Stimulated activated memory B cell treated with anti-CD40 and anti-IgM and Interleukin-4, amounts not matched to agents 10 μg/mL and 1 μg/mL and 100 μg/mL, for 72 hours (primary cell): ENCODE measurements at regions not wholly inside any gene's neighbourhood (a gene's known extent, or its start where the extent isn't known, plus 50 kb on each side); places are given as distances from the start of the nearest gene placed in this dataset.

Experiments used
- ATAC-seq: fragments of 150-1000 bp; cut with Tn5 transposase; 2 replicates; pipeline ENCODE4 v1.10.0; 2021
- H3K27ac Mint-ChIP-seq: one replicate; pipeline ENCODE4 v1.8.0; 2022; ENCODE audit warnings: mild to moderate bottlenecking, mixed read lengths
- H3K27me3 Mint-ChIP-seq: one replicate; pipeline ENCODE4 v1.8.0; 2022; ENCODE audit warnings: mixed read lengths
- H3K36me3 Mint-ChIP-seq: one replicate; pipeline ENCODE4 v1.8.0; 2022; ENCODE audit warnings: mixed read lengths
- H3K4me1 Mint-ChIP-seq: one replicate; pipeline ENCODE4 v1.8.0; 2022; ENCODE audit warnings: mixed read lengths
- H3K4me3 Mint-ChIP-seq: one replicate; pipeline ENCODE4 v1.8.0; 2022; ENCODE audit warnings: mild to moderate bottlenecking, moderate library complexity, mixed read lengths
- H3K9me3 Mint-ChIP-seq: one replicate; pipeline ENCODE4 v1.8.0; 2022; ENCODE audit warnings: mixed read lengths

DNA sequence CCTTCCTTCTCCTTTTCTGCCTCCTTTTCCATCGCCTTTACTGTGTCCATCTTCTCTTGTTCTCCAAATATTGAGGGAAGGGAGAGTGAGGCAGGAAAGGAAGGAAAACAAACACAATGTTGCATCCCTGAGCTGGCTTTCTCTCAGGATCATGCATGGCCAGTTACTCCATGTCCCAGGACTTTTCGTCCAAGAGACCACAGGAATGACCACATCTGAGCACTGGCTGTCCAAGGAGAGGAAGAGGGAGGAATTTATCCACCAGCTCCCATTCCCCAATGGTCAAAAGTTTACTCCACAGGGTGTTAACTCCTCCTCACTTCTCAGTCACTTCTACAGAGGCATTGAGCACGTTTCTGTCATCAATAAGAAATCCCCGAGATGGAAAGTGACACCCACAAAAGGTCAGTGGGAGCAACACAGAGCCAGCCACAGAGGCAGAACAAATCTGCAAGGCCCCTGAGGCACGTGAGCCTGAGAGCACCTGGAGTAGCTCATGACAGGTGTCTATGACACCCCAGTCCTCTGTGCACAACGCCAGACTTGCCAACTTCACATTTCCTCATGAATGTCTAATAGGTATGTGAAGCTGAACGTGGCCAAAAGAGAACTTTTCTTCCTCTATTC is 177.3 kb upstream of the NUDT4 start:
- Mint-ChIP-seq H3K4me3 (peak overlapping the region; percentile 6), H3K9me3 (peaks cover 5% of the 10 kb centered on the region), H3K36me3 (no peaks in the 10 kb centered on the region), H3K4me1 (peaks cover 26% of the 10 kb centered on the region), H3K27me3 (peaks cover 7% of the 10 kb centered on the region), H3K27ac (peak overlapping the region; percentile 62)
- peak; percentile 87 for ATAC-seq

DNA sequence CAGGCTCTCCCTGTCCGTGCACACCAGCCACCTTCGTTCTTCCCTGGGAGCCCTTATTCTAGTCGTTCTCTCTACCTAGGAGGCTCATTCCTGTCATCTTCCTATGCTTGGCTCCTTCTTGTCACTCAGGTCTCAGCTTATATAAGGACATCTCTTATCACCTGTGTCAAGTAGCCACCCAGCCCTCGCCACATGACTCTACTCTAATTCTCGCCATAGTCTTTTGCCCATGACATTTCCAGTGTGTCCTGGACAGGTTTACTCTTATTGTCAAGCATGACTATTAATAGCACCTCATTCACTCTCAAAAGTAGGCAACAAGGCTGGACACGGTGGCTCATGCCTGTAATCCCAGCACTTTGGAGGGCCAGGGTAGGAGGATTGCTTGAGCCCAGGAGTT is 175.7 kb upstream of the NUDT4 start:
- no peak for ATAC-seq
- peaks cover 26% of the 10 kb centered on the region for H3K4me1 Mint-ChIP-seq
- no peak overlapping the region for H3K4me3 Mint-ChIP-seq
- peaks cover 7% of the 10 kb centered on the region for H3K27me3 Mint-ChIP-seq
- no peaks in the 10 kb centered on the region for H3K36me3 Mint-ChIP-seq
- no peak overlapping the region for H3K27ac Mint-ChIP-seq
- H3K9me3 Mint-ChIP-seq, result peaks cover 5% of the 10 kb centered on the region

GRCh38 chr12:93202688-93203087 is 175.0 kb upstream of the NUDT4 start:
- Mint-ChIP-seq H3K27me3 (peaks cover 6% of the 10 kb centered on the region), H3K4me1 (peaks cover 26% of the 10 kb centered on the region), H3K36me3 (no peaks in the 10 kb centered on the region), H3K9me3 (peaks cover 5% of the 10 kb centered on the region), H3K27ac (no peak overlapping the region), H3K4me3 (no peak overlapping the region)
- no peak for ATAC-seq

GRCh38 chr12:93203361-93203760 is 174.4 kb upstream of the NUDT4 start:
- Mint-ChIP-seq H3K4me1 (peaks cover 26% of the 10 kb centered on the region), H3K9me3 (peaks cover 5% of the 10 kb centered on the region), H3K36me3 (no peaks in the 10 kb centered on the region), H3K27ac (no peak overlapping the region), H3K27me3 (no peaks in the 10 kb centered on the region), H3K4me3 (no peak overlapping the region)
- ATAC-seq, result no peak

DNA sequence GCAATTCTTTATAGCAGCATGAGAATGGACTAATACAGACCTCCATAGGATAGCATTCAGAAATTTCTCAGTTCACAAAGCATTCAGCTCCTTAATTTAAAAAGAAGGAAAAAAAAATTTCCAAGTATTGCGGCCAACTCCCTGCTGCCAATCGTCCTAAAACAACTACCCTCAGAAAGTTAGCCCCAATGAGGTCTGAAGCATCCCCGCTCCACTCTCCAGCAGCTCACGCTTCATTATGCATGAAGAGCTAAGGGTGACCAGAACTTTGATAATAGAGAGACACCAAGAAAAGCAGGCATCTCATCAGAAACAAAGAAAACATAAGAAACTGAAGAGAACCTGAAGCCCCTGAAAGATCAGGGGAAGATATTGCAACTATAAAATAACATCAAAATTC is 172.8 kb upstream of the NUDT4 start:
- no peak overlapping the region for H3K27ac Mint-ChIP-seq
- H3K36me3 Mint-ChIP-seq, result no peaks in the 10 kb centered on the region
- H3K4me1 Mint-ChIP-seq, result peaks cover 20% of the 10 kb centered on the region
- H3K9me3 Mint-ChIP-seq, result peaks cover 5% of the 10 kb centered on the region
- no peak overlapping the region for H3K4me3 Mint-ChIP-seq
- ATAC-seq, result no peak
- H3K27me3 Mint-ChIP-seq, result no peaks in the 10 kb centered on the region

GRCh38 chr12:93205361-93205760 is 172.4 kb upstream of the NUDT4 start:
- Mint-ChIP-seq H3K27ac (no peak overlapping the region), H3K36me3 (no peaks in the 10 kb centered on the region), H3K4me3 (no peak overlapping the region), H3K27me3 (no peaks in the 10 kb centered on the region), H3K4me1 (peaks cover 15% of the 10 kb centered on the region), H3K9me3 (peaks cover 5% of the 10 kb centered on the region)
- ATAC-seq, result no peak

- no peak overlapping the region for H3K4me3 Mint-ChIP-seq
- no peak for ATAC-seq
- no peaks in the 10 kb centered on the region for H3K27me3 Mint-ChIP-seq
- H3K36me3 Mint-ChIP-seq, result no peaks in the 10 kb centered on the region
- peaks cover 8% of the 10 kb centered on the region for H3K4me1 Mint-ChIP-seq
- H3K27ac Mint-ChIP-seq, result peak overlapping the region; percentile 28
- no peaks in the 10 kb centered on the region for H3K9me3 Mint-ChIP-seq
These were observed 169.7 kb upstream of the NUDT4 start for GRCh38 chr12:93208011-93208410.

DNA sequence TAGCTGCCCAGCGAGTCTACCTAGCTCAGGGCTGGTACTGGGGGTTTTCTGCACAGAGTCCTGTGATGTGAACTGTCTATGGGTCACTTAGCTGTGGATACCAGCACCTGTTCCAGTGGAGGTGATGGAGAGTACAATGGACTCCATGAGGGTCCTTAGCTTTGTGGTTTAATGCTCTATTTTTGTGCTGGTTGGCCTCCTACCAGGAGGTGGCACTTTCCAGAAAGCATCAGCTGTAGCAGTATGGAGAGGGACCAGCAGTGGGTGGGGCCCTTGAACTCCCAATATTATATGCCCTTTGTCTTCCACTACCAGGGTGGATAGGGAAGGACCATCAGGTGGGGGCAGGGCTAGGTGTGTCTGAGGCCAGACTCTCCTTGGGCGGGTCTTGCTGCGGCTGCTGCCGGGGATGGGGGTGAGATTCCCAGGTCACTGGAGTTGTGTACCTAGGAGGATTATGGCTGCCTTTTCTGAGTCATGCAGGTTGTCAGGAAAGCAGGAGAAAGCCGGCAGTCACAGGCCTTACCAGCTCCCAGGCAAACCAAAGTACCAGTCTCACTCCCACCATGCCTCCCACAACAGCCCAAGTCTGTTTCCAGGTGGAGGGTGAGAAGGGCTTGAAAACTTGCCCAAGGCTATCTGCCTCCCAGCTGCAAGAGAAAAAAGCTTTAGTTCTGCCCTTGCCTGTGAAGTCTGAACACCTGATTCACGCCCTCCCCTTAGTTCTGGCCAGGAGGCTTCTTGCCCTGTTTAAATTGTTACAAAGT is 163.0 kb upstream of the NUDT4 start:
- no peak for ATAC-seq
- no peaks in the 10 kb centered on the region for H3K9me3 Mint-ChIP-seq
- no peaks in the 10 kb centered on the region for H3K36me3 Mint-ChIP-seq
- no peaks in the 10 kb centered on the region for H3K27me3 Mint-ChIP-seq
- peaks cover 24% of the 10 kb centered on the region for H3K4me1 Mint-ChIP-seq
- H3K4me3 Mint-ChIP-seq, result no peak overlapping the region
- H3K27ac Mint-ChIP-seq, result no peak overlapping the region

- no peak overlapping the region for H3K27ac Mint-ChIP-seq
- H3K9me3 Mint-ChIP-seq, result no peaks in the 10 kb centered on the region
- no peak for ATAC-seq
- no peak overlapping the region for H3K4me3 Mint-ChIP-seq
- no peaks in the 10 kb centered on the region for H3K36me3 Mint-ChIP-seq
- H3K27me3 Mint-ChIP-seq, result no peaks in the 10 kb centered on the region
- peaks cover 24% of the 10 kb centered on the region for H3K4me1 Mint-ChIP-seq
These were observed 162.4 kb upstream of the NUDT4 start for GRCh38 chr12:93215290-93215678.

DNA sequence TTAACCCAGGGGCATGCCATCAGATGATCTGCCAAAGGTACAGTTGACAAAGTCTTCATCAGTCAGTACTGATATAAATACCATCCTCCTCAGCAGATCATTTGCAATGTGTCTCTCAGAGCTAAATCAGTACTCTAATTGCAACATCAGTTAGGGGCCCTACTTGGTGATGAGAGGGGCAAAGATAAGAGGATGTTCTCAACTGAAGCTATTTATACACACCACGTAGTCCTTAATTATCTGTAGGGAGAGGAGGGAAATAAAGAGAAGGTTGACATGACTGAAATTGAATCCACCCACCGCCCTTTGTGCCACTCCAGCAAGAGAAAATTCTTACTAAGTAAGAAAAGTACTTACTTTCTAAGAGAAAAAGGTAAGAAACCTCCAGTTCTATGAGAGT is 157.8 kb upstream of the NUDT4 start:
- H3K27me3 Mint-ChIP-seq, result no peaks in the 10 kb centered on the region
- H3K9me3 Mint-ChIP-seq, result peaks cover 8% of the 10 kb centered on the region
- peaks cover 13% of the 10 kb centered on the region for H3K4me1 Mint-ChIP-seq
- H3K4me3 Mint-ChIP-seq, result no peak overlapping the region
- peaks cover 8% of the 10 kb centered on the region for H3K36me3 Mint-ChIP-seq
- no peak overlapping the region for H3K27ac Mint-ChIP-seq
- no peak for ATAC-seq

GRCh38 chr12:93221841-93222240 is 155.9 kb upstream of the NUDT4 start:
- H3K27ac Mint-ChIP-seq, result no peak overlapping the region

GRCh38 chr12:93223440-93224426 is 154.0 kb upstream of the NUDT4 start:
- Mint-ChIP-seq H3K4me1 (peaks cover 7% of the 10 kb centered on the region), H3K4me3 (no peak overlapping the region), H3K27me3 (no peaks in the 10 kb centered on the region), H3K36me3 (peaks cover 8% of the 10 kb centered on the region), H3K9me3 (peaks cover 11% of the 10 kb centered on the region), H3K27ac (no peak overlapping the region)
- no peak for ATAC-seq

More at GRCh38 chr12:93221841-93222240, 155.9 kb upstream of the NUDT4 start:
- Mint-ChIP-seq H3K9me3 (peaks cover 8% of the 10 kb centered on the region), H3K4me1 (peaks cover 17% of the 10 kb centered on the region), H3K36me3 (peaks cover 8% of the 10 kb centered on the region), H3K4me3 (no peak overlapping the region), H3K27me3 (no peaks in the 10 kb centered on the region)
- ATAC-seq, result no peak

DNA sequence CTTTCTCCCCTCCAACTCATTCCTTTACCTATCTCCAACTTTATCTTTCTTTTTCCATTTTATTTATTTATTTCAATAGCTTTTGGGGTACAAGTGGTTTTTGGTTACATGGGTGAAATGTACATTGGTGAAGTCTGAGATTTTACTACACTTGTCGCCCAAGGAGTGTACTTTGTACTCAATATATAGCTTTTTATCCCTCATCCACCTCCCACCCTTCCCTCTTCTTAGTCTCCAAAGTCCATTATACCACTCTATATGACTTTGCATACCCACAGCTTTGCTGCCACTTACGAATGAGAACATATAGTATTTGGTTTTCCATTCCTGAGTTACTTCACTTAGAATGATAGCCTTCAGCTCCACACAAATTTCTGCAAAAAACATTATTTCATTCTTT is 152.6 kb upstream of the NUDT4 start:
- Mint-ChIP-seq H3K27ac (no peak overlapping the region), H3K27me3 (no peaks in the 10 kb centered on the region), H3K36me3 (peaks cover 8% of the 10 kb centered on the region), H3K9me3 (peaks cover 11% of the 10 kb centered on the region), H3K4me1 (peaks cover 4% of the 10 kb centered on the region), H3K4me3 (no peak overlapping the region)
- ATAC-seq, result no peak

GRCh38 chr12:93226361-93226760 is 151.4 kb upstream of the NUDT4 start:
- H3K27ac Mint-ChIP-seq, result no peak overlapping the region
- H3K27me3 Mint-ChIP-seq, result no peaks in the 10 kb centered on the region
- peaks cover 10% of the 10 kb centered on the region for H3K9me3 Mint-ChIP-seq
- no peak for ATAC-seq
- no peak overlapping the region for H3K4me3 Mint-ChIP-seq
- peaks cover 7% of the 10 kb centered on the region for H3K36me3 Mint-ChIP-seq
- H3K4me1 Mint-ChIP-seq, result peaks cover 4% of the 10 kb centered on the region
